ENCODE measurements at regions not wholly inside any gene's neighbourhood (a gene's known extent, or its start where the extent isn't known, plus 50 kb on each side); places are given as distances from the start of the nearest gene placed in this dataset.
A peak's percentile ranks its signal among the peaks of the same experiment; 100 is the strongest.

- DNase-seq: no peak
- intact Hi-C loops (cut with DNase I): loop anchor here (2.0 to 10.0 kb wide), 2 partner anchors 215 to 903 kb away; no protein-coding TSS in a partner anchor
- peak; percentile 81 for ATAC-seq (ENCODE audit: poor library complexity)
Measured at GRCh38 chr14:60349663-60350365, 100.8 kb downstream of the PPM1A start.

- intact Hi-C loops (cut with DNase I): loop anchor here (2.0 to 10.0 kb wide), 2 partner anchors 214 to 902 kb away; no protein-coding TSS in a partner anchor
- DNase-seq (no peak), ATAC-seq (ENCODE audit: poor library complexity) (peak; percentile 75)
Measured at GRCh38 chr14:60350366-60350720, 101.3 kb downstream of the PPM1A start.

GRCh38 chr14:60353420-60353819, 104.4 kb downstream of the PPM1A start:
- intact Hi-C loops (cut with DNase I): loop anchor here (10.0 kb wide), 1 partner anchor 211 kb away; no protein-coding TSS in a partner anchor
- ATAC-seq (ENCODE audit: poor library complexity): no peak
- no peak for DNase-seq

DNA sequence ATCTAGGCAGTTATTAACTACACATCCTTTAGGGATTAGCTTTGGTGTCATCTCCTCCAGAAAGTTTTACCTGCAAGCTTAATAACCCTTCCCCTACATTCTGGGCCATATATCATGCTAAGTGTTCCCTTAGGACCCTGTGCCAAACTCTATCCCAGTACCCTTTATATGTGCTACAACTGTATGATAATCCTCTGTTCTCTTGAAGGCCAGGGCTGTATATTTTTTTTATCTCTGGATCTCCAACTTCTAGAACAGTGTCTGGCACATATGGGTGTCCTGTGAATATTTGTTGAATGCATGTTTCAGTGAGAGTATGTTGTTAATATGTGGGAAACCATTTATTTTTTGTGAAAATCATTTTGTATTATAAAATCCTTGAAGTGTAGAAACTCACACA, 106.7 kb downstream of the PPM1A start:
- ATAC-seq (ENCODE audit: poor library complexity) (no peak), DNase-seq (no peak)
- intact Hi-C loops (cut with DNase I): loop anchor here (10.0 kb wide), 1 partner anchor 209 kb away; no protein-coding TSS in a partner anchor

- intact Hi-C loops (cut with DNase I): loop anchor here (10.0 kb wide), 1 partner anchor 208 kb away; no protein-coding TSS in a partner anchor
- ATAC-seq (ENCODE audit: poor library complexity) (no peak), DNase-seq (no peak)
Measured at GRCh38 chr14:60356386-60356785, 107.4 kb downstream of the PPM1A start.

DNA sequence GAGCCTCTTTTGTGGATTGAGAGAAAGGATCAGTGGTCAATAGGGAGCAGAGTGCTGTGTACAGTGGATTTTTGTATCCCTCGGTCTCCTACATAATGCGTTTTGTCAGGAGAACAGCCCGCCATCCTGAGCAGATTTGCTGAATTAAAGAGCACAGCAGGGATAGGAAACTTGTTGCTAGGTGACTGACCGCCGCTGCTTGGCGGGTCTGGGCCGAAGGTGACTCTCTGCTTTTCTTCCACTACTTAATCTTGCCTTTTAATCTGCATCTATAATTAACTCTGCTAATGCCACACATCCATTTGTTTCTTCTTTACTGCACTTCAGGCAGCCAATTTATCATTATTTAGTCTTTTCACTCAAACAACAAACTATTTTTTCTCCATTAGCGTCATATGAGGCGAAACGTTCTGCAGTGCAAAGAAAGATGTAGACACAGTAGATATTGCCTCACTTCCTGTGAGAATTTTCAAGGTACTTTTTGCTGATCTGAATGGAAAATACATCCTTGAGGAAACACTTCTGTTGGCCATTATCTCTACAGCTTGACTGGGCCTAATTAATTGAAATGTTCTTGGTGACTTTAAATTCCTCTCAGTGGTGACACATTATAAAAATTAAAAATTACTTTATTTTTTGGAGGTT, 108.0 kb downstream of the PPM1A start:
- DNase-seq (no peak), ATAC-seq (ENCODE audit: poor library complexity) (no peak)
- intact Hi-C loops (cut with DNase I): loop anchor here (10.0 kb wide), 1 partner anchor 208 kb away; no protein-coding TSS in a partner anchor

- intact Hi-C loops (cut with DNase I): loop anchor here (10.0 kb wide), 1 partner anchor 207 kb away; no protein-coding TSS in a partner anchor
- ATAC-seq (ENCODE audit: poor library complexity) (no peak), DNase-seq (no peak)
Measured at GRCh38 chr14:60357551-60358149, 108.6 kb downstream of the PPM1A start.

GRCh38 chr14:60363275-60363674, 114.3 kb downstream of the PPM1A start:
- intact Hi-C loops (cut with DNase I): no loop called here

GRCh38 chr14:60363687-60364086, 114.7 kb downstream of the PPM1A start:
- ATAC-seq (ENCODE audit: poor library complexity): no peak
- intact Hi-C loops (cut with DNase I): no loop called here
- no peak for DNase-seq

More at GRCh38 chr14:60363275-60363674, 114.3 kb downstream of the PPM1A start:
- no peak for DNase-seq
- ATAC-seq (ENCODE audit: poor library complexity): no peak

DNA sequence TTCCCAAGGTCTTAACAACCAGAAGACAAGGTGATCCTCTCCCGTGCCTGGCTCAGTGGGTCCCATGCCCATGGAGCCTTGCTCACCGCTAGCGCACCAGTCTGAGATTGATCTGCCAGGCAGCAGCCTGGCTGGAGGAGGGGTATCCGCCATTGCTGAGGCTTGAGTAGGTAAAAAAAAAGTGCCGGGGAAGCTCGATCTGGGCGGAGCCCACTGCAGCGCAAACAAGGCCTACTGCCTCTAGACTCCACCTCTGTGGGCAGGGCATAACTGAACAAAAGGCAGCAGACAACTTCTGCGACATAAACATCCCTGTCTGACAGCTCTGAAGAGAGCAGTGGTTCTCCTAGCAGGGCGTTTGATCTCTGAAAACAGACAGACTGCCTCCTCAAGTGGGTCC, 104.0 kb downstream of the C14orf39 start:
- ATAC-seq (ENCODE audit: poor library complexity) (no peak), DNase-seq (no peak)
- intact Hi-C loops (cut with DNase I): no loop called here
